DND-41 (cell line): ENCODE measurements at regions not wholly inside any gene's neighbourhood (a gene's known extent, or its start where the extent isn't known, plus 50 kb on each side); places are given as distances from the start of the nearest gene placed in this dataset.

Experiments used
- CTCF ChIP-seq: IDR thresholded peaks from 2 replicates; pipeline ENCODE4 v1.5.1; 2012; ENCODE audit warnings: borderline replicate concordance, low read length, moderate library complexity, mild to moderate bottlenecking; ENCODE audit not compliant: poor library complexity, severe bottlenecking; ENCODE audit errors: extremely low read depth
- EZH2 ChIP-seq: IDR thresholded peaks from 3 replicates; pipeline ENCODE4 v1.6.1; 2012; ENCODE audit warnings: borderline replicate concordance, low read depth, mild to moderate bottlenecking, moderate library complexity, low read length, inconsistent platforms; ENCODE audit not compliant: severe bottlenecking

GRCh38 chr2:235200216-235200615, 248.4 kb downstream of the SH3BP4 start:
- no peak for TF ChIP-seq CTCF
- no peak for TF ChIP-seq EZH2
